Glutamatergic neuron (in vitro differentiated cells): ENCODE measurements at regions not wholly inside any gene's neighbourhood (a gene's known extent, or its start where the extent isn't known, plus 50 kb on each side); places are given as distances from the start of the nearest gene placed in this dataset.

Source experiments
- DNase-seq: peaks from one replicate; pipeline ENCODE4 v3.0.0; 2022
- H3K27ac Mint-ChIP-seq: one replicate; pipeline ENCODE4 v1.8.0; 2020; ENCODE audit warnings: mild to moderate bottlenecking, mixed read lengths, inconsistent platforms; ENCODE audit not compliant: unreplicated experiment
- H3K27me3 Mint-ChIP-seq: one replicate; pipeline ENCODE4 v1.8.0; 2020; ENCODE audit warnings: mild to moderate bottlenecking, moderate library complexity, mixed read lengths, inconsistent platforms; ENCODE audit not compliant: unreplicated experiment
- H3K36me3 Mint-ChIP-seq: one replicate; pipeline ENCODE4 v1.8.0; 2020; ENCODE audit warnings: mild to moderate bottlenecking, mixed read lengths, inconsistent platforms; ENCODE audit not compliant: unreplicated experiment
- H3K4me1 Mint-ChIP-seq: one replicate; pipeline ENCODE4 v1.8.0; 2020; ENCODE audit warnings: mild to moderate bottlenecking, low read depth, mixed read lengths, inconsistent platforms; ENCODE audit not compliant: unreplicated experiment
- H3K4me3 Mint-ChIP-seq: one replicate; pipeline ENCODE4 v1.8.0; 2020; ENCODE audit warnings: mild to moderate bottlenecking, mixed read lengths, inconsistent platforms; ENCODE audit not compliant: unreplicated experiment
- H3K9me3 Mint-ChIP-seq: one replicate; pipeline ENCODE4 v1.8.0; 2020; ENCODE audit warnings: mild to moderate bottlenecking, moderate library complexity, mixed read lengths, inconsistent platforms; ENCODE audit not compliant: unreplicated experiment
- TF ChIP-seq, protein P1 (sequence below): fragments of 200-600 bp; sonication (generic); IDR thresholded peaks from one replicate; pipeline ENCODE4 v1.5.0; 2021; ENCODE audit not compliant: partially characterized antibody, unreplicated experiment

- H3K9me3 Mint-ChIP-seq: peaks cover 5% of the 10 kb centered on the region
- H3K27ac Mint-ChIP-seq: no peak overlapping the region
- H3K36me3 Mint-ChIP-seq: no peaks in the 10 kb centered on the region
- no peaks in the 10 kb centered on the region for H3K4me1 Mint-ChIP-seq
- peaks cover 8% of the 10 kb centered on the region for H3K27me3 Mint-ChIP-seq
- no peak for DNase-seq
- no peak overlapping the region for H3K4me3 Mint-ChIP-seq
- TF ChIP-seq, protein P1, sequence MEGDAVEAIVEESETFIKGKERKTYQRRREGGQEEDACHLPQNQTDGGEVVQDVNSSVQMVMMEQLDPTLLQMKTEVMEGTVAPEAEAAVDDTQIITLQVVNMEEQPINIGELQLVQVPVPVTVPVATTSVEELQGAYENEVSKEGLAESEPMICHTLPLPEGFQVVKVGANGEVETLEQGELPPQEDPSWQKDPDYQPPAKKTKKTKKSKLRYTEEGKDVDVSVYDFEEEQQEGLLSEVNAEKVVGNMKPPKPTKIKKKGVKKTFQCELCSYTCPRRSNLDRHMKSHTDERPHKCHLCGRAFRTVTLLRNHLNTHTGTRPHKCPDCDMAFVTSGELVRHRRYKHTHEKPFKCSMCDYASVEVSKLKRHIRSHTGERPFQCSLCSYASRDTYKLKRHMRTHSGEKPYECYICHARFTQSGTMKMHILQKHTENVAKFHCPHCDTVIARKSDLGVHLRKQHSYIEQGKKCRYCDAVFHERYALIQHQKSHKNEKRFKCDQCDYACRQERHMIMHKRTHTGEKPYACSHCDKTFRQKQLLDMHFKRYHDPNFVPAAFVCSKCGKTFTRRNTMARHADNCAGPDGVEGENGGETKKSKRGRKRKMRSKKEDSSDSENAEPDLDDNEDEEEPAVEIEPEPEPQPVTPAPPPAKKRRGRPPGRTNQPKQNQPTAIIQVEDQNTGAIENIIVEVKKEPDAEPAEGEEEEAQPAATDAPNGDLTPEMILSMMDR: no peak
These were observed 82.3 kb upstream of the KCNG1 start for GRCh38 chr20:51104960-51105920.

GRCh38 chr20:51100617-51101016 is 77.7 kb upstream of the KCNG1 start:
- H3K27me3 Mint-ChIP-seq: peaks cover 4% of the 10 kb centered on the region
- no peak overlapping the region for H3K27ac Mint-ChIP-seq
- no peak for DNase-seq

GRCh38 chr20:51098284-51098810 is 75.4 kb upstream of the KCNG1 start:
- H3K4me3 Mint-ChIP-seq: no peak overlapping the region
- no peak overlapping the region for H3K27ac Mint-ChIP-seq
- H3K9me3 Mint-ChIP-seq: peaks cover 4% of the 10 kb centered on the region
- TF ChIP-seq, protein P1: no peak
- H3K27me3 Mint-ChIP-seq: peaks cover 5% of the 10 kb centered on the region
- H3K36me3 Mint-ChIP-seq: no peaks in the 10 kb centered on the region
- no peaks in the 10 kb centered on the region for H3K4me1 Mint-ChIP-seq
- no peak for DNase-seq

More at GRCh38 chr20:51100617-51101016, 77.7 kb upstream of the KCNG1 start:
- Mint-ChIP-seq H3K4me3 (no peak overlapping the region), H3K36me3 (no peaks in the 10 kb centered on the region), H3K4me1 (no peaks in the 10 kb centered on the region), H3K9me3 (peaks cover 4% of the 10 kb centered on the region)
- TF ChIP-seq, protein P1: no peak

GRCh38 chr20:51097351-51098120 is 74.6 kb upstream of the KCNG1 start:
- H3K27ac Mint-ChIP-seq: no peak overlapping the region
- H3K9me3 Mint-ChIP-seq: peaks cover 4% of the 10 kb centered on the region
- TF ChIP-seq, protein P1: no peak
- no peaks in the 10 kb centered on the region for H3K4me1 Mint-ChIP-seq
- H3K4me3 Mint-ChIP-seq: no peak overlapping the region
- H3K27me3 Mint-ChIP-seq: peaks cover 5% of the 10 kb centered on the region
- no peaks in the 10 kb centered on the region for H3K36me3 Mint-ChIP-seq
- no peak for DNase-seq
